ENCODE measurements at regions not wholly inside any gene's neighbourhood (a gene's known extent, or its start where the extent isn't known, plus 50 kb on each side); places are given as distances from the start of the nearest gene placed in this dataset.

- DNase-seq (ENCODE audit: low read depth in 2 of 2) = no peak
Measured at GRCh38 chr5:125372694-125373631, 626.5 kb upstream of the ZNF608 start.

- no peak for DNase-seq (ENCODE audit: low read depth in 2 of 2)
Measured at GRCh38 chr5:125375143-125375542, 628.7 kb upstream of the ZNF608 start.

- DNase-seq (ENCODE audit: low read depth in 2 of 2) = no peak
Measured at GRCh38 chr5:125376059-125376641, 629.7 kb upstream of the ZNF608 start.

GRCh38 chr5:125377141-125377540 is 630.7 kb upstream of the ZNF608 start:
- no peak for DNase-seq (ENCODE audit: low read depth in 2 of 2)

- no peak for DNase-seq (ENCODE audit: low read depth in 2 of 2)
Measured at GRCh38 chr5:125381290-125381689, 634.9 kb upstream of the ZNF608 start.

- no peak for DNase-seq (ENCODE audit: low read depth in 2 of 2)
Measured at GRCh38 chr5:125384071-125384470, 637.6 kb upstream of the ZNF608 start.

GRCh38 chr5:125390326-125390725 is 643.9 kb upstream of the ZNF608 start:
- DNase-seq (ENCODE audit: low read depth in 2 of 2) = no peak

- no peak for DNase-seq (ENCODE audit: low read depth in 2 of 2)
Measured at GRCh38 chr5:125393221-125393815, 646.9 kb upstream of the ZNF608 start.

- DNase-seq (ENCODE audit: low read depth in 2 of 2) = no peak
Measured at GRCh38 chr5:125394661-125395280, 648.3 kb upstream of the ZNF608 start.

GRCh38 chr5:125396462-125396861 is 650.0 kb upstream of the ZNF608 start:
- DNase-seq (ENCODE audit: low read depth in 2 of 2) = no peak

- DNase-seq (ENCODE audit: low read depth in 2 of 2) = no peak
Measured at GRCh38 chr5:125398466-125398865, 652.0 kb upstream of the ZNF608 start.

- no peak for DNase-seq (ENCODE audit: low read depth in 2 of 2)
Measured at GRCh38 chr5:125399885-125400284, 653.4 kb upstream of the ZNF608 start.

- DNase-seq (ENCODE audit: low read depth in 2 of 2) = no peak
Measured at GRCh38 chr5:125401724-125402622, 655.5 kb upstream of the ZNF608 start.

GRCh38 chr5:125402787-125403186 is 656.3 kb upstream of the ZNF608 start:
- no peak for DNase-seq (ENCODE audit: low read depth in 2 of 2)

GRCh38 chr5:125404056-125404455 is 657.6 kb upstream of the ZNF608 start:
- DNase-seq (ENCODE audit: low read depth in 2 of 2) = no peak

GRCh38 chr5:125408448-125409233 is 662.2 kb upstream of the ZNF608 start:
- DNase-seq (ENCODE audit: low read depth in 2 of 2) = no peak

- DNase-seq (ENCODE audit: low read depth in 2 of 2) = no peak
Measured at GRCh38 chr5:125409234-125409860, 662.9 kb upstream of the ZNF608 start.

- no peak for DNase-seq (ENCODE audit: low read depth in 2 of 2)
Measured at GRCh38 chr5:125409861-125410536, 663.6 kb upstream of the ZNF608 start.

- DNase-seq (ENCODE audit: low read depth in 2 of 2) = no peak
Measured at GRCh38 chr5:125410537-125411070, 664.2 kb upstream of the ZNF608 start.
